Caco-2 (cell line): ENCODE measurements at regions not wholly inside any gene's neighbourhood (a gene's known extent, or its start where the extent isn't known, plus 50 kb on each side); places are given as distances from the start of the nearest gene placed in this dataset.

ENCODE experiments used
- BruUV-seq: library from RNA; stranded (reverse); fragments of 400-500 nt; replicated peaks from 2 replicates; lab custom pipeline; 2021; lab: Mats Ljungman, UMichigan
- CTCF ChIA-PET: fragments of 300-600 bp; sonication (Branson Sonifier 250); formaldehyde crosslinking; loops from one replicate; lab custom pipeline; 2022; ENCODE audit warnings: antibody characterized with exemption; lab: Charles Lee
- POLR2A ChIA-PET: fragments of 300-600 bp; sonication (Branson Sonifier 250); formaldehyde crosslinking; loops from one replicate; lab custom pipeline; 2022; ENCODE audit warnings: antibody characterized with exemption; lab: Charles Lee
- DNase-seq, 2 experiments: peaks; one replicate each; pipeline versions ENCODE4 v3.0.0 to v3.0.0-alpha.2; 2020 to 2022
- H3K27me3 ChIP-seq: replicated peaks from 2 replicates; pipeline ENCODE4 v1.6.0; 2011; ENCODE audit warnings: low read length; ENCODE audit not compliant: control insufficient read depth, insufficient read depth
- H3K36me3 ChIP-seq: 2 replicates; pipeline ENCODE4 v1.5.1; 2011; ENCODE audit warnings: low read length; ENCODE audit not compliant: control insufficient read depth, insufficient read depth
- H3K4me1 ChIP-seq: fragments of 250-450 bp; sonication (Bioruptor Pico); 2 replicates; pipeline ENCODE4 v1.5.1; 2020; ENCODE audit warnings: mild to moderate bottlenecking
- H3K4me3 ChIP-seq: 2 replicates; pipeline ENCODE4 v1.5.1; 2011; ENCODE audit warnings: low read depth, mild to moderate bottlenecking, control low read depth, low read length
- H3K9me3 ChIP-seq: fragments of 250-450 bp; sonication (Bioruptor Pico); 2 replicates; pipeline ENCODE4 v1.5.1; 2020; ENCODE audit warnings: mild to moderate bottlenecking, moderate library complexity
- H3K27ac Mint-ChIP-seq: one replicate; pipeline ENCODE4 v1.8.0; 2022; ENCODE audit warnings: mixed read lengths; ENCODE audit not compliant: unreplicated experiment
- H3K27me3 Mint-ChIP-seq: one replicate; pipeline ENCODE4 v1.8.0; 2022; ENCODE audit warnings: mixed read lengths; ENCODE audit not compliant: insufficient read depth, unreplicated experiment
- H3K36me3 Mint-ChIP-seq: one replicate; pipeline ENCODE4 v1.8.0; 2022; ENCODE audit warnings: mild to moderate bottlenecking, mixed read lengths; ENCODE audit not compliant: insufficient read depth, unreplicated experiment
- H3K4me1 Mint-ChIP-seq: one replicate; pipeline ENCODE4 v1.8.0; 2022; ENCODE audit warnings: low read depth, mixed read lengths; ENCODE audit not compliant: unreplicated experiment
- H3K4me3 Mint-ChIP-seq: one replicate; pipeline ENCODE4 v1.8.0; 2022; ENCODE audit warnings: mild to moderate bottlenecking, moderate library complexity, mixed read lengths; ENCODE audit not compliant: unreplicated experiment
- H3K9me3 Mint-ChIP-seq: one replicate; pipeline ENCODE4 v1.8.0; 2022; ENCODE audit warnings: mixed read lengths; ENCODE audit not compliant: unreplicated experiment
- intact Hi-C: fragments of 100-400 bp; cut with micrococcal nuclease; formaldehyde crosslinking; loops from one replicate; pipeline ENCODE4 v1.10.0; 2022; ENCODE audit not compliant: unreplicated experiment
- TF ChIP-seq, protein P1 (sequence below), 2 experiments: fragments of 200-600 bp in 1 of 2; IDR thresholded peaks; 1 replicate in 1 of 2; 2 replicates in 1 of 2; pipeline versions ENCODE4 v1.5.1 to v1.8.0; 2011 to 2022; ENCODE audit warnings: antibody characterized with exemption in 1 of 2, control low read depth in 1 of 2, inconsistent platforms in 1 of 2, low read depth in 1 of 2, low read length in 1 of 2, mild to moderate bottlenecking in 1 of 2, moderate library complexity in 1 of 2; ENCODE audit not compliant: insufficient read depth in 1 of 2, severe bottlenecking in 1 of 2, unreplicated experiment in 1 of 2

DNA sequence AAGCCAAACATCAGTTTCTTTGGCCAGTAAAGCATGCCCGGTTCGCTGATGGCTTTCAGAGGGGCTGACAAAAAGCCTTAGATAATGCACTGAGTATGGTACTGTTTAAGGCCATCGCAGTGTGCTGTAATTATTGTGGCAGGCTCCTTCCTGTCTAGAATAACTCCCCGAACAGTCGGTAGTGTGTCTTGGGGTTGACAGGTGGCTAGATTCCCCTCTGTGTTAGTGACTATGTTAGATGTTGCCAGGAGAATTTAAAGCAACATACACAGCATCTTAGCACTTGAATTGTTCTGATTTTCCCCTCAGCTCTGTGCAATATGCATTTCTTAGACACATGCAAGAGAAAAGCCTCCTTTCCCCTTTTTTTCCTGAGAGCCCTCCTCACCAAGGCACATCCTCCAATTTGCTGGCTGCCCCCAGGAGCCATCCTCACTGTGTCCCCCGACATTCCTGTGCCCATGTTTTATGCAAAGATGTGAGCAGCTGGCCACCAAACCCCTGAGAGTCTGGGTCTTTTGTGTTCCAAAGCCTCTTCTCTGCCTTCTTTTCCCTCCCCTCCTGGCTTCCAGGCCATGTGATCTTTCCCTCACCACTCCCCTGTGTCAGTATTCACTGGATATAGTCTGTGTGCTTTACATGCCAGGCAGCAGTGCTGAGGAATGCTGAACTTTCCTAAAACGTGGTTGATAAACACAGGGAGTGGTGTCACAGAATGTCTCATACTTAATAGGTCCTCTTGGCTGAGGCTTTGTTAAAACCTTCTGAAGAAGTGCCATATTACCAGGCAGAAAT lies 331.5 kb downstream of the HRH4 start:
- Histone ChIP-seq H3K4me1 (no peaks in the 10 kb centered on the region), H3K36me3 (no peaks in the 10 kb centered on the region), H3K4me3 (no peak overlapping the region), H3K9me3 (no peaks in the 10 kb centered on the region), H3K27me3 (no peaks in the 10 kb centered on the region)
- intact Hi-C loops: no loop called here
- Mint-ChIP-seq H3K4me3 (no peak overlapping the region), H3K9me3 (no peaks in the 10 kb centered on the region), H3K27ac (no peak overlapping the region), H3K36me3 (no peaks in the 10 kb centered on the region), H3K4me1 (no peaks in the 10 kb centered on the region), H3K27me3 (no peaks in the 10 kb centered on the region)
- CTCF ChIA-PET: no interaction called here
- POLR2A ChIA-PET: no interaction called here
- TF ChIP-seq, protein P1, sequence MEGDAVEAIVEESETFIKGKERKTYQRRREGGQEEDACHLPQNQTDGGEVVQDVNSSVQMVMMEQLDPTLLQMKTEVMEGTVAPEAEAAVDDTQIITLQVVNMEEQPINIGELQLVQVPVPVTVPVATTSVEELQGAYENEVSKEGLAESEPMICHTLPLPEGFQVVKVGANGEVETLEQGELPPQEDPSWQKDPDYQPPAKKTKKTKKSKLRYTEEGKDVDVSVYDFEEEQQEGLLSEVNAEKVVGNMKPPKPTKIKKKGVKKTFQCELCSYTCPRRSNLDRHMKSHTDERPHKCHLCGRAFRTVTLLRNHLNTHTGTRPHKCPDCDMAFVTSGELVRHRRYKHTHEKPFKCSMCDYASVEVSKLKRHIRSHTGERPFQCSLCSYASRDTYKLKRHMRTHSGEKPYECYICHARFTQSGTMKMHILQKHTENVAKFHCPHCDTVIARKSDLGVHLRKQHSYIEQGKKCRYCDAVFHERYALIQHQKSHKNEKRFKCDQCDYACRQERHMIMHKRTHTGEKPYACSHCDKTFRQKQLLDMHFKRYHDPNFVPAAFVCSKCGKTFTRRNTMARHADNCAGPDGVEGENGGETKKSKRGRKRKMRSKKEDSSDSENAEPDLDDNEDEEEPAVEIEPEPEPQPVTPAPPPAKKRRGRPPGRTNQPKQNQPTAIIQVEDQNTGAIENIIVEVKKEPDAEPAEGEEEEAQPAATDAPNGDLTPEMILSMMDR (IDR thresholded peaks at IDR 0.05; ENCODE audit: insufficient read depth in 1 of 2, low read depth in 1 of 2, low read length in 1 of 2, severe bottlenecking in 1 of 2, unreplicated experiment in 1 of 2): no peak
- BruUV-seq: no TSS peak
- DNase-seq: no peak

DNA sequence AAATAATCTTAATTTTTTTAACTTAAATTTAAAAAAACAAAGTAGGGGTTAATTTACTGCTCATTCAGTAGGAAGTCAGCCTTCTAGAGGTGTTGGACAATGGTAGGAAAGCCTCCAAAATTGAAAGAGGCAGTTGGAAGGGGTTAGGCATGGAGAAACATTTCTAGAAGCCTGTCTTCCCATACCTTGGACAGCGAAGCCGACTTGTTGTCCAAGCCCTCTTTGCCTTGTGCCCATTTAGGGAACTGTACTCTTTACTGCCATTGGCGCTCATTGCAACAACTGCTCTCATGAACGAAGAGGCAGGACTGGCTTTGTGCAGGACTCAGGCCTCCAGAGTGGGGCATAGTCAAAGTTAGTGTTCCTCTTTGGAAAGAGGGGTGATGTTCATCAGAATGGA lies 333.3 kb downstream of the HRH4 start:
- no TSS peak for BruUV-seq

DNA sequence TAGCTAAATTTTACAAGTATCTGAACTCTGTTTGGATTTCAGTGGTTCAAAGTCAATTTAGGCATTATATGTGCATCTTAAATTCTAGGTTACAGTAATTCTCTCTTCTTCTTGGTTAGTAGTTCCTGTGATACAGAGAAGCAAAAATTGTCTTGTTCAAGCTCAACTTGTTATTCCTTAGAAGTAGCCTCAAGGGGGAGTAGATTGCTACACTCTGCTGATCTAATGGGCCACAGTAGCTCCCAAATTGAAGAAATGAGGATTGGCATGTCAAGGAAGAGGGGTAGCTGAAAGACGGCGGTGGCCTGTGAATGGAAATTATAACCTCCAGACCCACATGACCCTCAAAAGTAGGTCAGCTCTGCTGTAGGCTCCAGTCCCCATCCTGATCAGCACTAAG lies 334.7 kb downstream of the HRH4 start:
- BruUV-seq: no TSS peak
- H3K4me1 ChIP-seq: no peaks in the 10 kb centered on the region
- CTCF ChIA-PET: no interaction called here
- no peaks in the 10 kb centered on the region for H3K36me3 Mint-ChIP-seq
- intact Hi-C loops: no loop called here
- H3K27ac Mint-ChIP-seq: no peak overlapping the region
- H3K4me3 ChIP-seq: no peak overlapping the region
- H3K27me3 Mint-ChIP-seq: peaks cover 3% of the 10 kb centered on the region
- H3K4me1 Mint-ChIP-seq: no peaks in the 10 kb centered on the region
- H3K4me3 Mint-ChIP-seq: no peak overlapping the region
- no peak for DNase-seq
- POLR2A ChIA-PET: no interaction called here
- no peaks in the 10 kb centered on the region for H3K9me3 ChIP-seq
- no peaks in the 10 kb centered on the region for H3K9me3 Mint-ChIP-seq
- no peaks in the 10 kb centered on the region for H3K36me3 ChIP-seq
- TF ChIP-seq, protein P1 (IDR thresholded peaks at IDR 0.05; ENCODE audit: insufficient read depth in 1 of 2, low read depth in 1 of 2, low read length in 1 of 2, severe bottlenecking in 1 of 2, unreplicated experiment in 1 of 2): no peak
- H3K27me3 ChIP-seq: no peaks in the 10 kb centered on the region

More for the DNA sequence above, 333.3 kb downstream of the HRH4 start:
- Mint-ChIP-seq H3K36me3 (no peaks in the 10 kb centered on the region), H3K27ac (no peak overlapping the region), H3K4me1 (no peaks in the 10 kb centered on the region), H3K9me3 (no peaks in the 10 kb centered on the region), H3K27me3 (peaks cover 2% of the 10 kb centered on the region), H3K4me3 (no peak overlapping the region)
- Histone ChIP-seq H3K4me1 (no peaks in the 10 kb centered on the region), H3K36me3 (no peaks in the 10 kb centered on the region), H3K27me3 (no peaks in the 10 kb centered on the region), H3K4me3 (no peak overlapping the region), H3K9me3 (no peaks in the 10 kb centered on the region)
- DNase-seq: no peak
- ChIA-PET POLR2A (no interaction called here), CTCF (no interaction called here)
- intact Hi-C loops: no loop called here
- TF ChIP-seq, protein P1 (IDR thresholded peaks at IDR 0.05; ENCODE audit: insufficient read depth in 1 of 2, low read depth in 1 of 2, low read length in 1 of 2, severe bottlenecking in 1 of 2, unreplicated experiment in 1 of 2): no peak
